Parathyroid adenoma (tissue), 2 donors: ENCODE measurements at regions not wholly inside any gene's neighbourhood (a gene's known extent, or its start where the extent isn't known, plus 50 kb on each side); places are given as distances from the start of the nearest gene placed in this dataset.

Source experiments
- H2AFZ ChIP-seq: fragments of 300-600 bp; sonication (generic); one replicate; pipeline ENCODE4 v1.7.0; 2017; ENCODE audit warnings: antibody characterized with exemption, mild to moderate bottlenecking
- H3K27ac ChIP-seq: fragments of 300-600 bp; sonication (generic); one replicate; pipeline ENCODE4 v1.7.0; 2017
- H3K27me3 ChIP-seq: fragments of 300-600 bp; sonication (generic); one replicate; pipeline ENCODE4 v1.7.0; 2017; ENCODE audit warnings: low read length; ENCODE audit not compliant: control insufficient read depth, insufficient read depth
- H3K36me3 ChIP-seq: fragments of 300-600 bp; sonication (generic); one replicate; pipeline ENCODE4 v1.7.0; 2017; ENCODE audit warnings: low read length; ENCODE audit not compliant: control insufficient read depth, insufficient read depth
- H3K4me1 ChIP-seq: fragments of 300-600 bp; sonication (generic); one replicate; pipeline ENCODE4 v1.7.0; 2017; ENCODE audit warnings: control low read depth
- H3K4me2 ChIP-seq: fragments of 300-600 bp; sonication (generic); one replicate; pipeline ENCODE4 v1.7.0; 2017; ENCODE audit warnings: low read length
- H3K4me3 ChIP-seq: fragments of 300-600 bp; sonication (generic); one replicate; pipeline ENCODE4 v1.7.0; 2017; ENCODE audit warnings: low read depth, low read length
- H3K79me2 ChIP-seq: fragments of 300-600 bp; sonication (generic); one replicate; pipeline ENCODE4 v1.7.0; 2017; ENCODE audit warnings: control low read depth
- H3K9ac ChIP-seq: fragments of 300-600 bp; sonication (generic); one replicate; pipeline ENCODE4 v1.7.0; 2017; ENCODE audit warnings: mild to moderate bottlenecking
- H3K9me3 ChIP-seq: fragments of 300-600 bp; sonication (generic); one replicate; pipeline ENCODE4 v1.7.0; 2017; ENCODE audit warnings: low read length; ENCODE audit not compliant: control insufficient read depth
- TF ChIP-seq, protein P1 (sequence below): fragments of 300-600 bp; sonication (generic); IDR thresholded peaks from one replicate; pipeline ENCODE4 v1.7.0; 2017; ENCODE audit warnings: antibody characterized with exemption, mild to moderate bottlenecking
- donor health status: primary hyperparathyroidism.

DNA sequence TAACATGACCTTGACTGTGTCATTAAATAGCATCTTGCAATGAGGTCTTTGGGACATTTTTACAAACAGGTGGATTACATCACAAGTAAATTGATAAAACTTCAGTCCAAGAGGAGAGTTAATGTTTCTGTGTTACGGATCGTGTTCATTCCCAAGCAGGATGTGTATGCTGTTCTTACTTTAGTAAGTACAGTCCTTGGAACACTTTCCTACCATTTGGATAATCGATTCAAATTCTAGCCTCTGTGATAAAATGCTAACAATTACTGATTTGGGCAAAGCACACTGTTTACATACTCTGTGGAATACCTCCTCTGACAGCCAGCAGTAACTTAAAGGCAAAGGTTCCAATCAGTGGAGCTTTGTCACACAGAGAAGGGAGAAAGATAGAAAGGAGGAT lies 351.7 kb downstream of the FAT3 start:
- Histone ChIP-seq H3K9ac (no peak overlapping the region), H3K27me3 (no peaks in the 10 kb centered on the region), H3K27ac (no peak overlapping the region), H3K4me3 (no peak overlapping the region), H3K4me2 (no peak overlapping the region), H2AFZ (no peak overlapping the region), H3K4me1 (no peaks in the 10 kb centered on the region), H3K9me3 (no peaks in the 10 kb centered on the region), H3K79me2 (no peaks in the 10 kb centered on the region), H3K36me3 (no peaks in the 10 kb centered on the region)
- TF ChIP-seq, protein P1, sequence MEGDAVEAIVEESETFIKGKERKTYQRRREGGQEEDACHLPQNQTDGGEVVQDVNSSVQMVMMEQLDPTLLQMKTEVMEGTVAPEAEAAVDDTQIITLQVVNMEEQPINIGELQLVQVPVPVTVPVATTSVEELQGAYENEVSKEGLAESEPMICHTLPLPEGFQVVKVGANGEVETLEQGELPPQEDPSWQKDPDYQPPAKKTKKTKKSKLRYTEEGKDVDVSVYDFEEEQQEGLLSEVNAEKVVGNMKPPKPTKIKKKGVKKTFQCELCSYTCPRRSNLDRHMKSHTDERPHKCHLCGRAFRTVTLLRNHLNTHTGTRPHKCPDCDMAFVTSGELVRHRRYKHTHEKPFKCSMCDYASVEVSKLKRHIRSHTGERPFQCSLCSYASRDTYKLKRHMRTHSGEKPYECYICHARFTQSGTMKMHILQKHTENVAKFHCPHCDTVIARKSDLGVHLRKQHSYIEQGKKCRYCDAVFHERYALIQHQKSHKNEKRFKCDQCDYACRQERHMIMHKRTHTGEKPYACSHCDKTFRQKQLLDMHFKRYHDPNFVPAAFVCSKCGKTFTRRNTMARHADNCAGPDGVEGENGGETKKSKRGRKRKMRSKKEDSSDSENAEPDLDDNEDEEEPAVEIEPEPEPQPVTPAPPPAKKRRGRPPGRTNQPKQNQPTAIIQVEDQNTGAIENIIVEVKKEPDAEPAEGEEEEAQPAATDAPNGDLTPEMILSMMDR, result no peak

DNA sequence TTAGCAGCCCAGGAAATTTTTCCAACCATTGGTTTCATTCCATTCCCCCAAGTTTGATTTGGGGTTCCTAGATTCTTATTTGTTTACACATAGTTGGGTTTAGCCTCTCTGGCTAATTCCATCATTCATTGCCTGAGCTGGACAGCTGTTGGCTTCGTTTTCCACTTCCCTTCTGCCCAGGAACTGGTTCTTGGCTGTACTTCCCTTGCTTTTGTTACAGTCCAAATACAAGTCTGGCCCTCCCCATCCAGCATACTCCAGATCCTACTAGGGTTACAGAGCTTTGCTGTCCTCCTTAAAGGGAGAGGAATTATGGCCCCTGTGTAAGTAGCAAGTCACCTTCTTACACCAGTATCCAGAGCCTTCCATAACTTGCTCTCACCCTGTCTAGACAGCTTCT lies 356.3 kb downstream of the FAT3 start:
- Histone ChIP-seq H3K9me3 (no peaks in the 10 kb centered on the region), H3K27ac (no peak overlapping the region), H3K4me1 (no peaks in the 10 kb centered on the region), H3K79me2 (no peaks in the 10 kb centered on the region), H3K4me2 (no peak overlapping the region), H3K36me3 (no peaks in the 10 kb centered on the region), H3K27me3 (no peaks in the 10 kb centered on the region), H3K4me3 (no peak overlapping the region), H2AFZ (no peak overlapping the region), H3K9ac (no peak overlapping the region)
- TF ChIP-seq, protein P1, result no peak

DNA sequence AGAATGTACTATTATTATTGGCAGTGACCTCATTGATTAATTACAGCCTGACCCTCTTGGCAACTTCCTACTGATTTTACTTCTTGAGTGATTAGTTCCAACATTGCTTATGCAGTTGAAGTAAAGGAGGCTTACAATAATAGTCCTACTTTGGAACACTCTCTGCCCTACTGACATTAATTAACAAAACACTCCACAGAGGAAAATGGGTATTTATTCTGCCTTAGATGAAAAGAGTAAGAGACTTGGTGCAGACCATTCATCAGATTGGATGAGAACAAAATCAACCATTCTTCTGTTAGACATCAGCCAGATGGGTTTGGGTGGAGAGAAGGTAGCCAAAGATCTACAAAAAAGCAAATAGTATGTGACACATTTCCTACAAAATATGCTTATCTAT lies 363.8 kb downstream of the FAT3 start:
- Histone ChIP-seq H3K4me2 (no peak overlapping the region), H2AFZ (no peak overlapping the region), H3K9ac (no peak overlapping the region), H3K36me3 (no peaks in the 10 kb centered on the region), H3K79me2 (no peaks in the 10 kb centered on the region), H3K4me3 (no peak overlapping the region), H3K27me3 (no peaks in the 10 kb centered on the region), H3K9me3 (no peaks in the 10 kb centered on the region), H3K27ac (no peak overlapping the region), H3K4me1 (no peaks in the 10 kb centered on the region)
- TF ChIP-seq, protein P1, result no peak

DNA sequence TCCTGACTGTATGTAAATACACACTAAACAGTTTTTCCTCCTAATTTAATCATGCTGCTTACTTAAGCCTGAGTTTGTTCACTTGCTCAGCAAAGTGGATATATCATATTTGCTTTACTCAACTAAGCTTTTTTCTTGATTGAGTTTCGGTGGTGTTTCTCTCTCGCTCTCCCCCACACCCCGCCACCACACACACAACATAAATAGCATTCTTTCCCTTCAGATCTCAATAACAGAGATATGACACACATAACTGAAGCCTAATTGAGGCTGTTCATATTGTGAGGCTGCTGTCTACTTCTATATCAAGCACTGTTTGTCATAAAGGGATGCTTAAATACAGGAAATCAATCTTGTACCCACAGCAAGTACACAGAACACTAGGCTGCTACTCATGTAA lies 364.9 kb downstream of the FAT3 start:
- Histone ChIP-seq H3K9ac (no peak overlapping the region), H3K79me2 (no peaks in the 10 kb centered on the region), H3K4me2 (no peak overlapping the region), H3K9me3 (no peaks in the 10 kb centered on the region), H3K27me3 (no peaks in the 10 kb centered on the region), H2AFZ (no peak overlapping the region), H3K4me3 (no peak overlapping the region), H3K36me3 (no peaks in the 10 kb centered on the region), H3K4me1 (no peaks in the 10 kb centered on the region), H3K27ac (no peak overlapping the region)
- TF ChIP-seq, protein P1, result no peak

DNA sequence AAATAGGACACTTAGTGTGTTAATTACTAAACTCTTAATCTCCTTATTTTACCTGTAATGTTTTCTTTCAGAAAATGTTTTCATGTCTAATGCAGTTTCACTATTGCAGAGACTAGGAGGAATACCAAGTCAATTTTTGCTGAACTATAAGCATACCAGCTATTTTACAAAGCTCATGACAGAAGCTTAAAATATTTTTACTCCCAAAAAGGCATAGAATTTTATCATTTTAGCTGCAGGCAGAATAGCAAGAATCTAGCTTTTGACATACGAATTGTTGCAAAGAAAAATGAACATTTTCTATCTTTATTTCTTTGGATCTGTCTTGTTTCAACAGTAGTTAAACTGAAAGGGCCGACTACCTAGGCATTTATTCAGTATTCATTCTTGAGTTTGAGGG lies 366.9 kb downstream of the FAT3 start:
- Histone ChIP-seq H3K36me3 (no peaks in the 10 kb centered on the region), H3K9me3 (no peaks in the 10 kb centered on the region), H2AFZ (no peak overlapping the region), H3K4me3 (no peak overlapping the region), H3K27me3 (no peaks in the 10 kb centered on the region), H3K4me1 (no peaks in the 10 kb centered on the region), H3K4me2 (no peak overlapping the region), H3K27ac (no peak overlapping the region), H3K9ac (no peak overlapping the region), H3K79me2 (no peaks in the 10 kb centered on the region)
- TF ChIP-seq, protein P1, result no peak
